Spleen (tissue), 11 donors: ENCODE measurements at regions not wholly inside any gene's neighbourhood (a gene's known extent, or its start where the extent isn't known, plus 50 kb on each side); places are given as distances from the start of the nearest gene placed in this dataset.

Experiments used
- DNase-seq: peaks from one replicate; pipeline ENCODE4 v3.0.0-alpha.2; 2020
- H3K27ac ChIP-seq, 8 donors: fragments of 200-600 bp; sonication (generic) in 7 of 8; 1 replicate in 4 of 8; 2 replicates in 4 of 8; pipeline versions ENCODE4 v1.5.0 to v1.8.0; 2016 to 2021; ENCODE audit warnings: inconsistent platforms in 4 of 8, mild to moderate bottlenecking in 4 of 8, moderate library complexity in 1 of 8
- H3K27me3 ChIP-seq, 7 donors: fragments of 200-600 bp; sonication (generic) in 6 of 7; replicated peaks in 1 of 7; 1 replicate in 4 of 7; 2 replicates in 3 of 7; pipeline versions ENCODE4 v1.5.0 to v1.8.0; 2016 to 2021; ENCODE audit warnings: inconsistent platforms in 3 of 7, mild to moderate bottlenecking in 1 of 7
- H3K36me3 ChIP-seq, 6 donors: fragments of 200-600 bp; sonication (generic) in 5 of 6; 1 replicate in 4 of 6; 2 replicates in 2 of 6; pipeline versions ENCODE4 v1.5.0 to v1.8.0; 2016 to 2021; ENCODE audit warnings: inconsistent platforms in 2 of 6
- H3K4me1 ChIP-seq, 6 donors: fragments of 200-600 bp; sonication (generic) in 5 of 6; 1 replicate in 3 of 6; 2 replicates in 3 of 6; pipeline versions ENCODE4 v1.5.0 to v1.8.0; 2016 to 2021; ENCODE audit warnings: inconsistent platforms in 3 of 6
- H3K4me3 ChIP-seq, 8 donors: fragments of 200-600 bp; sonication (generic) in 7 of 8; 1 replicate in 4 of 8; 2 replicates in 4 of 8; pipeline versions ENCODE4 v1.5.0 to v1.8.0; 2016 to 2021; ENCODE audit warnings: inconsistent platforms in 4 of 8, mild to moderate bottlenecking in 4 of 8, moderate library complexity in 2 of 8
- H3K9me3 ChIP-seq, 8 donors: fragments of 200-600 bp; sonication (generic) in 7 of 8; 1 replicate in 4 of 8; 2 replicates in 4 of 8; pipeline versions ENCODE4 v1.5.0 to v1.8.0; 2016 to 2021; ENCODE audit warnings: inconsistent platforms in 4 of 8
- CTCF ChIP-seq, 11 experiments: fragments of 200-600 bp in 7 of 11; fragments of 450-650 bp in 4 of 11; sonication (generic) in 4 of 11; IDR thresholded peaks in 8 of 11; conservative IDR thresholded peaks in 3 of 11; 1 replicate in 7 of 11; 2 replicates in 4 of 11; pipeline versions ENCODE4 v1.4.0 to v1.8.0; 2016 to 2021; ENCODE audit warnings: antibody characterized with exemption in 11 of 11, inconsistent platforms in 4 of 11, mild to moderate bottlenecking in 1 of 11
- POLR2A ChIP-seq, 3 donors: fragments of 450-650 bp; IDR thresholded peaks; one replicate each; pipeline ENCODE4 v1.5.1; 2017; ENCODE audit warnings: antibody characterized with exemption in 3 of 3, mild to moderate bottlenecking in 1 of 3
- POLR2AphosphoS5 ChIP-seq, 3 donors: sonication (generic); formaldehyde crosslinking; IDR thresholded peaks; one replicate each; pipeline ENCODE4 v1.5.1; 2017; ENCODE audit warnings: antibody characterized with exemption in 3 of 3
- WGBS, 5 donors: extraction: QIAGEN DNeasy Blood & Tissue Kit in 3 of 5; methylation state at CpG; one replicate each; pipeline versions ENCODE4 v1.1.5 to v1.1.7; 2013 to 2018; 5-methylcytosine and 5-hydroxymethylcytosine counted together
- intact Hi-C: fragments of 100-400 bp; cut with DNase I; formaldehyde crosslinking; loops from one replicate; pipeline ENCODE4 v1.15.0; 2023; ENCODE audit warnings: low total_unique reads
- donor health status: healthy with polysubstance abuse.
- donor health status: DM: no; HTN: no; CAD: no; lungs with moderate emphysema.
- donor health status: DM: no; HTN: no; CAD: no.
- donor health status: Bipolar disorder and iron deficiency.
- donor health status: healthy.
- donor health status: DM: no; HTN: no; CAD: no.
- donor health status: DM: yes; HTN: yes; CAD: no.

- Histone ChIP-seq H3K9me3 (no peaks in the 10 kb centered on the region), H3K27me3 (peaks cover 0 to 33% (median 0%) of the 10 kb centered on the region in 7 donors), H3K4me1 (no peaks in the 10 kb centered on the region), H3K36me3 (no peaks in the 10 kb centered on the region), H3K27ac (no peak overlapping the region), H3K4me3 (no peak overlapping the region)
- intact Hi-C loops: no loop called here
- no peak for DNase-seq
- WGBS, 5 donors: 60 to 74% (median 67%) methylated on average over 2 of the region's 2 CpGs
- TF ChIP-seq CTCF (IDR thresholded peaks at IDR 0.05 in 8 of 11, conservative IDR thresholded peaks at IDR 0.05 in 3 of 11) (no peak), POLR2A (IDR thresholded peaks at IDR 0.05) (no peak), POLR2AphosphoS5 (IDR thresholded peaks at IDR 0.05) (no peak)
These were observed 400.2 kb upstream of the C16orf82 start for GRCh38 chr16:26666486-26666885.

- H3K4me1 ChIP-seq: no peaks in the 10 kb centered on the region
- no peaks in the 10 kb centered on the region for H3K9me3 ChIP-seq
- no peak for DNase-seq
- no peaks in the 10 kb centered on the region for H3K36me3 ChIP-seq
- peaks cover 0 to 35% (median 0%) of the 10 kb centered on the region in 7 donors for H3K27me3 ChIP-seq
- no peak for TF ChIP-seq CTCF (IDR thresholded peaks at IDR 0.05 in 8 of 11, conservative IDR thresholded peaks at IDR 0.05 in 3 of 11)
- no peak for TF ChIP-seq POLR2AphosphoS5 (IDR thresholded peaks at IDR 0.05)
- no peak for TF ChIP-seq POLR2A (IDR thresholded peaks at IDR 0.05)
- 76 to 82% (median 81%) methylated on average over 12 of the region's 12 CpGs for WGBS, 5 donors
- no peak overlapping the region for H3K27ac ChIP-seq
- intact Hi-C loops: no loop called here
- no peak overlapping the region for H3K4me3 ChIP-seq
These were observed 399.4 kb upstream of the C16orf82 start for GRCh38 chr16:26667307-26667706.

GRCh38 chr16:26668026-26668425 lies 398.7 kb upstream of the C16orf82 start:
- H3K4me1 ChIP-seq: no peaks in the 10 kb centered on the region
- no peak overlapping the region for H3K27ac ChIP-seq
- no peak for DNase-seq
- 41 to 56% (median 44%) methylated on average over 8 of the region's 8 CpGs for WGBS, 5 donors
- TF ChIP-seq POLR2AphosphoS5 (IDR thresholded peaks at IDR 0.05): no peak
- TF ChIP-seq POLR2A (IDR thresholded peaks at IDR 0.05): no peak
- TF ChIP-seq CTCF (IDR thresholded peaks at IDR 0.05 in 8 of 11, conservative IDR thresholded peaks at IDR 0.05 in 3 of 11): no peak
- no peak overlapping the region for H3K4me3 ChIP-seq
- intact Hi-C loops: no loop called here
- peaks cover 0 to 39% (median 0%) of the 10 kb centered on the region in 7 donors for H3K27me3 ChIP-seq
- H3K9me3 ChIP-seq: peaks cover 0 to 4% (median 0%) of the 10 kb centered on the region in 8 donors
- H3K36me3 ChIP-seq: no peaks in the 10 kb centered on the region

- no peaks in the 10 kb centered on the region for H3K36me3 ChIP-seq
- no peaks in the 10 kb centered on the region for H3K4me1 ChIP-seq
- WGBS, 5 donors: 35 to 42% (median 40%) methylated on average over 6 of the region's 6 CpGs
- intact Hi-C loops: no loop called here
- H3K27me3 ChIP-seq: peaks cover 0 to 23% (median 0%) of the 10 kb centered on the region in 7 donors
- H3K4me3 ChIP-seq: no peak overlapping the region
- H3K27ac ChIP-seq: no peak overlapping the region
- H3K9me3 ChIP-seq: peaks cover 0 to 11% (median 0%) of the 10 kb centered on the region in 8 donors
- no peak for DNase-seq
- TF ChIP-seq POLR2A (IDR thresholded peaks at IDR 0.05) (no peak), CTCF (IDR thresholded peaks at IDR 0.05 in 8 of 11, conservative IDR thresholded peaks at IDR 0.05 in 3 of 11) (no peak)
These were observed 394.5 kb upstream of the C16orf82 start for GRCh38 chr16:26672206-26672605.
